ENCODE measurements at regions not wholly inside any gene's neighbourhood (a gene's known extent, or its start where the extent isn't known, plus 50 kb on each side); places are given as distances from the start of the nearest gene placed in this dataset.
A peak's percentile ranks its signal among the peaks of the same experiment; 100 is the strongest.

GRCh38 chr5:90265545-90265857 lies 144.1 kb downstream of the CETN3 start:
- Histone ChIP-seq H3K9me3 (ENCODE audit: insufficient read depth, low read depth, low read length) (no peaks in the 10 kb centered on the region), H2AFZ (ENCODE audit: low read depth, low read length) (no peak overlapping the region), H3K36me3 (ENCODE audit: insufficient read depth, low read length) (no peaks in the 10 kb centered on the region), H3K4me2 (ENCODE audit: low read length) (no peak overlapping the region), H3K27me3 (ENCODE audit: insufficient read depth, low read length) (no peaks in the 10 kb centered on the region), H3K4me1 (ENCODE audit: insufficient read depth, low read length) (peaks cover 3% of the 10 kb centered on the region), H3K79me2 (ENCODE audit: insufficient read depth, low read length) (no peaks in the 10 kb centered on the region), H3K9ac (ENCODE audit: low read length) (no peak overlapping the region), H4K20me1 (ENCODE audit: insufficient read depth, low read length) (no peaks in the 10 kb centered on the region), H3K27ac (ENCODE audit: low read depth, low read length) (no peak overlapping the region), H3K4me3 (ENCODE audit: insufficient read depth, low read depth, low read length) (no peak overlapping the region)
- Mint-ChIP-seq H3K36me3 (ENCODE audit: low read depth, unreplicated experiment) (no peaks in the 10 kb centered on the region), H3K4me3 (ENCODE audit: unreplicated experiment) (no peak overlapping the region), H3K27me3 (ENCODE audit: low read depth, unreplicated experiment) (no peaks in the 10 kb centered on the region), H3K4me1 (ENCODE audit: low read depth, unreplicated experiment) (peaks cover 9% of the 10 kb centered on the region), H3K9me3 (ENCODE audit: unreplicated experiment) (no peaks in the 10 kb centered on the region), H3K27ac (ENCODE audit: unreplicated experiment) (no peak overlapping the region)
- TF ChIP-seq EZH2 (IDR thresholded peaks at IDR 0.05; ENCODE audit: insufficient read depth, low read length) = no peak
- no peak for TF ChIP-seq CTCF (IDR thresholded peaks at IDR 0.05; ENCODE audit: insufficient read depth, low read depth, low read length)
- FAIRE-seq (no peak), DNase-seq (ENCODE audit: low read depth) (no peak)

- no peaks in the 10 kb centered on the region for H3K27me3 Mint-ChIP-seq (ENCODE audit: low read depth, unreplicated experiment)
- peak; percentile 56 for DNase-seq (ENCODE audit: low read depth)
- no peaks in the 10 kb centered on the region for H3K36me3 ChIP-seq (ENCODE audit: insufficient read depth, low read length)
These were observed 144.6 kb downstream of the CETN3 start for GRCh38 chr5:90264689-90265544.

More at GRCh38 chr5:90264689-90265544, 144.6 kb downstream of the CETN3 start:
- Histone ChIP-seq H3K4me1 (ENCODE audit: insufficient read depth, low read length) (peaks cover 3% of the 10 kb centered on the region), H3K4me3 (ENCODE audit: insufficient read depth, low read depth, low read length) (no peak overlapping the region), H3K27me3 (ENCODE audit: insufficient read depth, low read length) (no peaks in the 10 kb centered on the region), H3K27ac (ENCODE audit: low read depth, low read length) (no peak overlapping the region), H3K79me2 (ENCODE audit: insufficient read depth, low read length) (no peaks in the 10 kb centered on the region), H2AFZ (ENCODE audit: low read depth, low read length) (peak overlapping the region; percentile 1), H3K9me3 (ENCODE audit: insufficient read depth, low read depth, low read length) (no peaks in the 10 kb centered on the region), H3K9ac (ENCODE audit: low read length) (no peak overlapping the region), H3K4me2 (ENCODE audit: low read length) (peak overlapping the region; percentile 62), H4K20me1 (ENCODE audit: insufficient read depth, low read length) (no peaks in the 10 kb centered on the region)
- TF ChIP-seq CTCF (IDR thresholded peaks at IDR 0.05; ENCODE audit: insufficient read depth, low read depth, low read length) = peak; percentile 95
- TF ChIP-seq EZH2 (IDR thresholded peaks at IDR 0.05; ENCODE audit: insufficient read depth, low read length) = no peak
- H3K9me3 Mint-ChIP-seq (ENCODE audit: unreplicated experiment) = no peaks in the 10 kb centered on the region
- H3K27ac Mint-ChIP-seq (ENCODE audit: unreplicated experiment) = no peak overlapping the region
- peaks cover 9% of the 10 kb centered on the region for H3K4me1 Mint-ChIP-seq (ENCODE audit: low read depth, unreplicated experiment)
- FAIRE-seq = peak; percentile 17
- no peak overlapping the region for H3K4me3 Mint-ChIP-seq (ENCODE audit: unreplicated experiment)
- H3K36me3 Mint-ChIP-seq (ENCODE audit: low read depth, unreplicated experiment) = no peaks in the 10 kb centered on the region
